Testis (tissue), 2 donors: ENCODE measurements at regions not wholly inside any gene's neighbourhood (a gene's known extent, or its start where the extent isn't known, plus 50 kb on each side); places are given as distances from the start of the nearest gene placed in this dataset.

Experiments used
- CTCF ChIP-seq, 3 experiments: fragments of 450-650 bp in 2 of 3; fragments of 200-600 bp in 1 of 3; sonication (generic) in 1 of 3; IDR thresholded peaks; one replicate each; pipeline ENCODE4 v1.5.1; 2016 to 2019; ENCODE audit warnings: antibody characterized with exemption in 3 of 3, mild to moderate bottlenecking in 2 of 3, moderate library complexity in 1 of 3
- POLR2A ChIP-seq: fragments of 450-650 bp; IDR thresholded peaks from one replicate; pipeline ENCODE4 v1.6.1; 2017; ENCODE audit warnings: antibody characterized with exemption, mild to moderate bottlenecking, moderate library complexity

GRCh38 chr3:22989716-22990115, 213.4 kb upstream of the UBE2E2 start:
- TF ChIP-seq CTCF (IDR thresholded peaks at IDR 0.05) (no peak), POLR2A (no peak)
